ENCODE measurements at regions not wholly inside any gene's neighbourhood (a gene's known extent, or its start where the extent isn't known, plus 50 kb on each side); places are given as distances from the start of the nearest gene placed in this dataset.

DNA sequence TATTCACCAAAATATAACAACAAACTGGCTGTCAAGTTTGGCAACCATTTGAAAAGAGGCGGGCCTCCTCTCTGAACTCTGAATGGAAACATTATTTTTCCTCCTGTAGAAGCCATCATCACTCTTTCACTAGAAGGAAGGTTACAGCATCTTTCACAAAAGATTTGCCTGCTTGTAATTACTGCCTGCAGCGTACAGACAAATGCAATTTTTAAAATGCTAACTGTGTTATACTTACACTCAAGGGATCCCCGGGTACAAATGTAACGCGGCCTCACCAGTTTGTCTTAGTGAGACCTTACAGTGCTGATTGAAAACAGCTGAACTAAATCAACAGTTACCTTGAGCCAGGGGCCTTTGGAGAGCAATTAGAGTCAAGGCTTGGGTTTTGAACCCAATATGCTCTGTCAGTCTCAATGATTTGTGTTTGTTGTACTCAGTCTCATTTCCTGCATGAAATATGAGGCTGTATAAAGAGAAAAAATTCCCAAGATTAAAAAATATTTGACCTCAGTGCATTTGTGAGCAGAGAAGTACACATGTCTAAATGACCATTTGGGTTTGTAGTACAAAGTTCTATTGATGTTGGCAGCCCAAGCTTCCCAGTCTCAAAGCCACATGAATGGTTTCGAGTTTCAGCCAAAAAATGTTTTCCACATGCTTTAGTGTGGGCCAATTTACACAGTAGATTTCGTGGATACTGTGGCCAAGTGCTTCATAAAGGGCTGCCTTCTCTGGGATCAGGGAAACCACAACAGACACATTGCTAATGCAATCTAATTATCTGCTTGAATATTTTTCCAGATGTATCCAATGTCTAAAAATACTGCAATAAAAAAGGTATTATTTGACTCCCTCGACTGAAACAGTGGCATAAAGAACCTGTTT, 500.0 kb downstream of the SPATA31D1 start:
- TF ChIP-seq, protein P1, sequence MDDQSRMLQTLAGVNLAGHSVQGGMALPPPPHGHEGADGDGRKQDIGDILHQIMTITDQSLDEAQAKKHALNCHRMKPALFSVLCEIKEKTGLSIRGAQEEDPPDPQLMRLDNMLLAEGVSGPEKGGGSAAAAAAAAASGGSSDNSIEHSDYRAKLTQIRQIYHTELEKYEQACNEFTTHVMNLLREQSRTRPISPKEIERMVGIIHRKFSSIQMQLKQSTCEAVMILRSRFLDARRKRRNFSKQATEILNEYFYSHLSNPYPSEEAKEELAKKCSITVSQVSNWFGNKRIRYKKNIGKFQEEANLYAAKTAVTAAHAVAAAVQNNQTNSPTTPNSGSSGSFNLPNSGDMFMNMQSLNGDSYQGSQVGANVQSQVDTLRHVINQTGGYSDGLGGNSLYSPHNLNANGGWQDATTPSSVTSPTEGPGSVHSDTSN (IDR thresholded peaks at IDR 0.05), result no peak
- TF ChIP-seq SMC3 (IDR thresholded peaks at IDR 0.05) (no peak), MYC (IDR thresholded peaks at IDR 0.05; ENCODE audit: borderline replicate concordance, low read length) (no peak), KDM1A (IDR thresholded peaks at IDR 0.05; ENCODE audit: low read depth) (no peak), NFE2L2 (conservative IDR thresholded peaks at IDR 0.05; ENCODE audit: low read length) (no peak), POLR2A (IDR thresholded peaks at IDR 0.05; ENCODE audit: low read length) (no peak)
- TF ChIP-seq, protein P2, sequence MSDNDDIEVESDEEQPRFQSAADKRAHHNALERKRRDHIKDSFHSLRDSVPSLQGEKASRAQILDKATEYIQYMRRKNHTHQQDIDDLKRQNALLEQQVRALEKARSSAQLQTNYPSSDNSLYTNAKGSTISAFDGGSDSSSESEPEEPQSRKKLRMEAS (IDR thresholded peaks at IDR 0.05), result no peak
- TF ChIP-seq, protein P3, sequence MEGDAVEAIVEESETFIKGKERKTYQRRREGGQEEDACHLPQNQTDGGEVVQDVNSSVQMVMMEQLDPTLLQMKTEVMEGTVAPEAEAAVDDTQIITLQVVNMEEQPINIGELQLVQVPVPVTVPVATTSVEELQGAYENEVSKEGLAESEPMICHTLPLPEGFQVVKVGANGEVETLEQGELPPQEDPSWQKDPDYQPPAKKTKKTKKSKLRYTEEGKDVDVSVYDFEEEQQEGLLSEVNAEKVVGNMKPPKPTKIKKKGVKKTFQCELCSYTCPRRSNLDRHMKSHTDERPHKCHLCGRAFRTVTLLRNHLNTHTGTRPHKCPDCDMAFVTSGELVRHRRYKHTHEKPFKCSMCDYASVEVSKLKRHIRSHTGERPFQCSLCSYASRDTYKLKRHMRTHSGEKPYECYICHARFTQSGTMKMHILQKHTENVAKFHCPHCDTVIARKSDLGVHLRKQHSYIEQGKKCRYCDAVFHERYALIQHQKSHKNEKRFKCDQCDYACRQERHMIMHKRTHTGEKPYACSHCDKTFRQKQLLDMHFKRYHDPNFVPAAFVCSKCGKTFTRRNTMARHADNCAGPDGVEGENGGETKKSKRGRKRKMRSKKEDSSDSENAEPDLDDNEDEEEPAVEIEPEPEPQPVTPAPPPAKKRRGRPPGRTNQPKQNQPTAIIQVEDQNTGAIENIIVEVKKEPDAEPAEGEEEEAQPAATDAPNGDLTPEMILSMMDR (IDR thresholded peaks at IDR 0.05), result no peak

All from A549 (cell line).